ENCODE measurements at regions not wholly inside any gene's neighbourhood (a gene's known extent, or its start where the extent isn't known, plus 50 kb on each side); places are given as distances from the start of the nearest gene placed in this dataset.

DNA sequence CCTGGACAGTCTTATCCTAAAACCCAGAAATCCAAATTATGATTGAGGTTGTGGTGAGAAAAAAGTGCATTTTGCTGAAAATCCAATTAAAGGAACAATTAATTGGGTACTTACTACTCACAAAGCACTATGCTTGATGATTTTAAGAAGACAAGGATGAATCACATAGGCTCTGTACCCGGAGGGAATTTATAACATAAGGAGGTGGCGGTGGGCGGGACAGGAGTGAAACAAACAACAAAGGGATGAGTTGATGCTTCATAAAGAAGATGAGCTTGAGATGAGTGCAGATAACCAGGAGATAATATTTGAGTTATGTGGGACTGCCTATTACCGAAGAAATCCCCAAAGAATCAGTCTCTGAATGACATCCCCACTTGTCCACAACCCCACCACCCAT lies 171.1 kb upstream of the FZD8 start:
- TF ChIP-seq EZH2 (IDR thresholded peaks at IDR 0.05; ENCODE audit: low read depth): no peak
- TF ChIP-seq, protein P1, sequence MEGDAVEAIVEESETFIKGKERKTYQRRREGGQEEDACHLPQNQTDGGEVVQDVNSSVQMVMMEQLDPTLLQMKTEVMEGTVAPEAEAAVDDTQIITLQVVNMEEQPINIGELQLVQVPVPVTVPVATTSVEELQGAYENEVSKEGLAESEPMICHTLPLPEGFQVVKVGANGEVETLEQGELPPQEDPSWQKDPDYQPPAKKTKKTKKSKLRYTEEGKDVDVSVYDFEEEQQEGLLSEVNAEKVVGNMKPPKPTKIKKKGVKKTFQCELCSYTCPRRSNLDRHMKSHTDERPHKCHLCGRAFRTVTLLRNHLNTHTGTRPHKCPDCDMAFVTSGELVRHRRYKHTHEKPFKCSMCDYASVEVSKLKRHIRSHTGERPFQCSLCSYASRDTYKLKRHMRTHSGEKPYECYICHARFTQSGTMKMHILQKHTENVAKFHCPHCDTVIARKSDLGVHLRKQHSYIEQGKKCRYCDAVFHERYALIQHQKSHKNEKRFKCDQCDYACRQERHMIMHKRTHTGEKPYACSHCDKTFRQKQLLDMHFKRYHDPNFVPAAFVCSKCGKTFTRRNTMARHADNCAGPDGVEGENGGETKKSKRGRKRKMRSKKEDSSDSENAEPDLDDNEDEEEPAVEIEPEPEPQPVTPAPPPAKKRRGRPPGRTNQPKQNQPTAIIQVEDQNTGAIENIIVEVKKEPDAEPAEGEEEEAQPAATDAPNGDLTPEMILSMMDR (conservative IDR thresholded peaks at IDR 0.05): no peak
